ENCODE measurements at regions not wholly inside any gene's neighbourhood (a gene's known extent, or its start where the extent isn't known, plus 50 kb on each side); places are given as distances from the start of the nearest gene placed in this dataset.
"Not testable (repeated sequence)": the region's sequence is repeated elsewhere in the genome, so short reads cannot be mapped to it uniquely, and the experiment has no call there.

DNA sequence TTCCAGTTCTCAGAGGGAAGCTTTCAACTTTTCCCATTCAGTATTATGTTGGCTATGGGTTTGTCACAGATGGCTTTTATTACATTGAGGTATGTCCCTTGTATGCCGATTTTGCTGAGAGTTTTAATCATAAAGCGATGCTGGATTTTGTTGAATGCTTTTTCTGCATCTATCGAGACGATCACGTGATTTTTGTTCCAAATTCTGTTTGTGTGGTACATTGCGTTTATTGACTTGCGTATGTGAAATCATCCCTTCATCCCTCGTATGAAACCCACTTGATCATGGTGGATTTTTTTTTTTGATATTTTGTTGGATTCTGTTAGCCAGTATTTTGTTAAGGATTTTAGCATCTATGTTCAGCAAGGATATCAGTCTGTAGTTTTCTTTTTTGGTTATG lies 339.1 kb downstream of the KLF13 start:
- TF ChIP-seq CTCF (conservative IDR thresholded peaks at IDR 0.05; ENCODE audit: low read depth, low read length); EZH2 (IDR thresholded peaks at IDR 0.05; ENCODE audit: low read length, unreplicated experiment): not testable (repeated sequence)

Measured in PC-3 (cell line).